H1 (cell line): ENCODE measurements at regions not wholly inside any gene's neighbourhood (a gene's known extent, or its start where the extent isn't known, plus 50 kb on each side); places are given as distances from the start of the nearest gene placed in this dataset.

Experiments used
- CTCF ChIA-PET: fragments of 300-600 bp; sonication (Branson Sonifier 250); formaldehyde crosslinking; loops from one replicate; lab custom pipeline; 2021; ENCODE audit not compliant: partially characterized antibody; lab: Charles Lee
- POLR2A ChIA-PET: fragments of 300-600 bp; sonication (Branson Sonifier 250); formaldehyde crosslinking; loops from one replicate; lab custom pipeline; 2021; ENCODE audit warnings: inconsistent platforms; ENCODE audit not compliant: partially characterized antibody; lab: Charles Lee
- DNase-seq, 2 experiments: peaks; one replicate each; pipeline versions ENCODE4 v3.0.0 to v3.0.0-alpha.2; 2010 to 2022; ENCODE audit warnings: low spot score in 2 of 2, low read depth in 1 of 2, mixed read lengths in 1 of 2
- FAIRE-seq: peaks from 2 replicates; lab custom pipeline; 2011; peaks lifted over from hg19 to GRCh38; lab: Jason Lieb, UNC
- H2AFZ ChIP-seq: 2 replicates; pipeline ENCODE4 v1.8.1; 2012; ENCODE audit warnings: low read length, inconsistent platforms
- H2AK5ac ChIP-seq: 2 replicates; pipeline ENCODE4 v1.6.1; 2013; ENCODE audit warnings: low read depth, low read length
- H2BK120ac ChIP-seq: replicated peaks from 2 replicates; pipeline ENCODE3; 2013; ENCODE audit warnings: low read depth, low read length, inconsistent platforms
- H2BK12ac ChIP-seq: 2 replicates; pipeline ENCODE4 v1.6.1; 2013; ENCODE audit warnings: low read depth, low read length
- H2BK15ac ChIP-seq: 2 replicates; pipeline ENCODE4 v1.6.1; 2013; ENCODE audit warnings: low read length
- H2BK20ac ChIP-seq: 2 replicates; pipeline ENCODE4 v1.6.1; 2013; ENCODE audit warnings: low read length
- H2BK5ac ChIP-seq: 2 replicates; pipeline ENCODE4 v1.6.1; 2013; ENCODE audit warnings: low read depth, low read length
- H3K14ac ChIP-seq: 2 replicates; pipeline ENCODE4 v1.6.1; 2013; ENCODE audit warnings: inconsistent platforms; ENCODE audit not compliant: insufficient read length
- H3K18ac ChIP-seq: 2 replicates; pipeline ENCODE4 v1.6.1; 2013; ENCODE audit warnings: low read length; ENCODE audit errors: extremely low read depth
- H3K23ac ChIP-seq: 2 replicates; pipeline ENCODE4 v1.6.1; 2013; ENCODE audit warnings: inconsistent platforms; ENCODE audit not compliant: insufficient read length
- H3K23me2 ChIP-seq: 2 replicates; pipeline ENCODE4 v1.6.1; 2013; ENCODE audit warnings: low read depth, low read length
- H3K27ac ChIP-seq: 2 replicates; pipeline ENCODE4 v1.6.1; 2011; ENCODE audit warnings: low read depth, low read length, inconsistent platforms
- H3K27me3 ChIP-seq, 4 experiments: replicated peaks in 1 of 4; 1 replicate in 1 of 4; 2 replicates in 3 of 4; pipeline versions ENCODE4 v1.6.1 to v1.8.1; 2011 to 2013; ENCODE audit warnings: low read length in 3 of 4, mild to moderate bottlenecking in 3 of 4, inconsistent platforms in 2 of 4, mixed read lengths in 2 of 4, moderate library complexity in 1 of 4; ENCODE audit not compliant: control insufficient read depth in 3 of 4, insufficient read depth in 3 of 4; ENCODE audit errors: extremely low read depth in 1 of 4
- H3K36me3 ChIP-seq, 4 experiments: 2 replicates each; pipeline versions ENCODE4 v1.6.1 to v1.8.1; 2011 to 2013; ENCODE audit warnings: mild to moderate bottlenecking in 4 of 4, low read length in 3 of 4, moderate library complexity in 2 of 4, control low read depth in 1 of 4, inconsistent platforms in 1 of 4; ENCODE audit not compliant: insufficient read depth in 4 of 4, control insufficient read depth in 2 of 4
- H3K4ac ChIP-seq: replicated peaks from 2 replicates; pipeline ENCODE3; 2013; ENCODE audit warnings: low read length, low read depth, mixed read lengths, inconsistent platforms; ENCODE audit not compliant: insufficient read length
- H3K4me1 ChIP-seq, 4 experiments: replicated peaks in 1 of 4; 1 replicate in 1 of 4; 2 replicates in 3 of 4; pipeline versions ENCODE4 v1.6.1 to v1.8.1; 2011 to 2013; ENCODE audit warnings: low read length in 3 of 4, inconsistent platforms in 2 of 4, mixed read lengths in 1 of 4; ENCODE audit not compliant: insufficient read depth in 4 of 4, control insufficient read depth in 3 of 4
- H3K4me2 ChIP-seq, 2 experiments: 2 replicates each; pipeline versions ENCODE4 v1.6.1 to v1.8.1; 2011 to 2013; ENCODE audit warnings: low read depth in 2 of 2, low read length in 2 of 2, control low read depth in 1 of 2, inconsistent platforms in 1 of 2, mild to moderate bottlenecking in 1 of 2; ENCODE audit not compliant: insufficient read depth in 1 of 2
- H3K4me3 ChIP-seq, 4 experiments: fragments of 200-600, 300-600 bp in 1 of 4; sonication (generic), shearing (Covaris generic), sonication (Bioruptor Twin) in 1 of 4; 2 replicates each; pipeline versions ENCODE4 v1.5.1 to v1.8.1; 2011 to 2016; ENCODE audit warnings: low read length in 4 of 4, low read depth in 3 of 4, control low read depth in 2 of 4, inconsistent platforms in 2 of 4, mild to moderate bottlenecking in 2 of 4, mixed read lengths in 1 of 4, moderate library complexity in 1 of 4; ENCODE audit not compliant: insufficient read depth in 2 of 4; ENCODE audit errors: extremely low read depth in 1 of 4
- H3K56ac ChIP-seq: replicated peaks from 2 replicates; pipeline ENCODE3; 2013; ENCODE audit warnings: low read depth, mild to moderate bottlenecking, mixed read lengths, low read length, inconsistent platforms; ENCODE audit not compliant: insufficient read length
- H3K79me1 ChIP-seq: 2 replicates; pipeline ENCODE4 v1.6.1; 2013; ENCODE audit warnings: low read depth, low read length, control low read depth
- H3K79me2 ChIP-seq, 2 experiments: 2 replicates each; pipeline versions ENCODE4 v1.6.1 to v1.8.1; 2012 to 2013; ENCODE audit warnings: low read length in 2 of 2, mild to moderate bottlenecking in 2 of 2, inconsistent platforms in 1 of 2; ENCODE audit not compliant: insufficient read depth in 2 of 2, control insufficient read depth in 1 of 2
- H3K9ac ChIP-seq, 4 experiments: replicated peaks in 1 of 4; 1 replicate in 1 of 4; 2 replicates in 3 of 4; pipeline versions ENCODE4 v1.6.1 to v1.8.1; 2011 to 2013; ENCODE audit warnings: low read depth in 3 of 4, low read length in 3 of 4, control low read depth in 2 of 4, mild to moderate bottlenecking in 2 of 4, moderate library complexity in 2 of 4, inconsistent platforms in 1 of 4; ENCODE audit errors: extremely low read depth in 1 of 4
- H3K9me3 ChIP-seq, 2 experiments: 2 replicates each; pipeline versions ENCODE4 v1.6.1 to v1.8.1; 2012 to 2013; ENCODE audit warnings: mild to moderate bottlenecking in 2 of 2, moderate library complexity in 2 of 2, control low read depth in 1 of 2, inconsistent platforms in 1 of 2, low read depth in 1 of 2, low read length in 1 of 2, mixed read lengths in 1 of 2; ENCODE audit not compliant: insufficient read depth in 2 of 2
- H4K20me1 ChIP-seq, 2 experiments: replicated peaks in 1 of 2; 2 replicates each; pipeline versions ENCODE3 to v1.8.1; 2011 to 2013; ENCODE audit warnings: inconsistent platforms in 2 of 2, low read length in 2 of 2, mild to moderate bottlenecking in 1 of 2; ENCODE audit not compliant: insufficient read depth in 2 of 2, control insufficient read depth in 1 of 2
- H4K5ac ChIP-seq: 2 replicates; pipeline ENCODE4 v1.6.1; 2013; ENCODE audit warnings: low read length, low read depth, mixed read lengths, inconsistent platforms; ENCODE audit not compliant: insufficient read length
- H4K8ac ChIP-seq: 2 replicates; pipeline ENCODE4 v1.8.0; 2013; ENCODE audit warnings: mild to moderate bottlenecking, moderate library complexity, low read length, inconsistent platforms; ENCODE audit not compliant: insufficient read depth; ENCODE audit errors: extremely low read depth
- H4K91ac ChIP-seq: replicated peaks from 2 replicates; pipeline ENCODE3; 2013; ENCODE audit warnings: low read length, mixed read lengths, inconsistent platforms; ENCODE audit not compliant: insufficient read length
- BACH1 ChIP-seq: IDR thresholded peaks from 2 replicates; pipeline ENCODE4 v1.6.1; 2012; ENCODE audit warnings: low read length, improper control_type of control experiment
- CHD1 ChIP-seq: IDR thresholded peaks from 2 replicates; pipeline ENCODE4 v1.6.1; 2012; ENCODE audit warnings: low read depth, low read length, improper control_type of control experiment
- GTF2F1 ChIP-seq: IDR thresholded peaks from 2 replicates; pipeline ENCODE4 v1.6.1; 2012; ENCODE audit warnings: low read depth, low read length, improper control_type of control experiment, borderline replicate concordance
- WGBS, 2 experiments: shearing (Covaris generic) in 1 of 2; methylation state at CpG; one replicate each; pipeline versions ENCODE4 v1.1.6 to v1.1.7; 2013 to 2015; ENCODE audit warnings: low lambda C conversion rate in 2 of 2, mixed read lengths in 2 of 2, inconsistent platforms in 1 of 2, low coverage in 1 of 2, missing lambda C conversion rate in 1 of 2; ENCODE audit not compliant: insufficient replicate concordance in 2 of 2, insufficient coverage in 1 of 2, insufficient read length in 1 of 2; ENCODE audit errors: extremely low coverage in 1 of 2, missing lambda C conversion rate in 1 of 2; 5-methylcytosine and 5-hydroxymethylcytosine counted together

- ChIA-PET CTCF (interaction anchor here (1.5 kb wide), 1 partner anchor 11 kb away, joined by 5 read pairs; no protein-coding TSS in a partner anchor), POLR2A (no interaction called here)
- no peak overlapping the region for H3K4me2 ChIP-seq
- H4K20me1 ChIP-seq, result no peaks in the 10 kb centered on the region
- H2BK120ac ChIP-seq, result no peak overlapping the region
- H3K14ac ChIP-seq, result no peak overlapping the region
- H3K4me1 ChIP-seq, result peaks cover 2 to 18% (median 11%) of the 10 kb centered on the region in 4 experiments; a peak in 5 of 7 replicates
- H4K91ac ChIP-seq, result no peak overlapping the region
- no peak overlapping the region for H3K9ac ChIP-seq
- H3K27me3 ChIP-seq, result no peaks in the 10 kb centered on the region
- no peaks in the 10 kb centered on the region for H3K36me3 ChIP-seq
- H3K23ac ChIP-seq, result no peak overlapping the region
- no peak overlapping the region for H3K56ac ChIP-seq
- FAIRE-seq (no peak), DNase-seq (no peak)
- WGBS, 2 experiments, result 90% methylated on average over 3 of the region's 3 CpGs; no CpG with 5 or more reads in 1 of the 2 experiments
- no peak overlapping the region for H2AFZ ChIP-seq
- no peak overlapping the region for H4K8ac ChIP-seq
- no peak overlapping the region for H3K4ac ChIP-seq
- no peak overlapping the region for H3K4me3 ChIP-seq
- no peak overlapping the region for H4K5ac ChIP-seq
- H3K18ac ChIP-seq, result no peak overlapping the region
- H2BK12ac ChIP-seq, result no peak overlapping the region
- no peaks in the 10 kb centered on the region for H3K9me3 ChIP-seq
- no peaks in the 10 kb centered on the region for H3K79me2 ChIP-seq
- H2BK20ac ChIP-seq, result no peak overlapping the region
- H3K79me1 ChIP-seq, result no peaks in the 10 kb centered on the region
- H2BK5ac ChIP-seq, result no peak overlapping the region
- no peak overlapping the region for H3K27ac ChIP-seq
- H2AK5ac ChIP-seq, result no peak overlapping the region
- H3K23me2 ChIP-seq, result no peaks in the 10 kb centered on the region
- no peak overlapping the region for H2BK15ac ChIP-seq
- no peak for TF ChIP-seq GTF2F1
- no peak for TF ChIP-seq CHD1
- no peak for TF ChIP-seq BACH1
Observed at GRCh38 chr2:129719335-129719734, 260.1 kb upstream of the RAB6C start.
